HEK293 (cell line): ENCODE measurements at regions not wholly inside any gene's neighbourhood (a gene's known extent, or its start where the extent isn't known, plus 50 kb on each side); places are given as distances from the start of the nearest gene placed in this dataset.

Experiments used
- CTCF ChIA-PET: fragments of 350-600 bp; formaldehyde crosslinking; extraction: SDS; loops from one replicate; lab custom pipeline; 2021; ENCODE audit warnings: antibody characterized with exemption; lab: Yijun Ruan, JAX
- POLR2A ChIA-PET: fragments of 300-600 bp; formaldehyde crosslinking; extraction: SDS; loops from one replicate; lab custom pipeline; 2020; ENCODE audit warnings: antibody characterized with exemption, inconsistent platforms; lab: Yijun Ruan, JAX
- H3K27ac ChIP-seq: fragments of 200-500 bp; sonication (Bioruptor generic); 2 replicates; pipeline ENCODE4 v1.5.1; 2014; ENCODE audit warnings: low read depth, low read length, control low read depth, inconsistent platforms; ENCODE audit errors: extremely low read depth
- H3K36me3 ChIP-seq, 2 experiments: fragments of 200-500 bp in 1 of 2; sonication (Bioruptor generic) in 1 of 2; 1 replicate in 1 of 2; 2 replicates in 1 of 2; pipeline ENCODE4 v1.5.1; 2014 to 2017; ENCODE audit warnings: inconsistent platforms in 2 of 2, low read length in 2 of 2; ENCODE audit not compliant: control insufficient read depth in 2 of 2, insufficient read depth in 1 of 2
- H3K4me1 ChIP-seq: fragments of 200-500 bp; sonication (Bioruptor generic); 2 replicates; pipeline ENCODE4 v1.5.1; 2014; ENCODE audit warnings: mild to moderate bottlenecking, low read length, inconsistent platforms; ENCODE audit not compliant: control insufficient read depth, insufficient read depth
- H3K4me3 ChIP-seq: 2 replicates; pipeline ENCODE4 v1.5.1; 2011; ENCODE audit warnings: low read depth, mild to moderate bottlenecking, control low read depth, low read length, moderate library complexity
- H3K9me3 ChIP-seq: fragments of 200-500 bp; sonication (Bioruptor generic); 2 replicates; pipeline ENCODE4 v1.5.1; 2014; ENCODE audit warnings: low read depth, low read length, inconsistent platforms; ENCODE audit not compliant: control insufficient read depth, insufficient read depth
- KLF7 ChIP-seq: fragments of 450-650 bp; formaldehyde crosslinking; IDR thresholded peaks from 2 replicates; pipeline ENCODE4 v1.5.1; 2016; ENCODE audit warnings: missing biosample characterization, missing genetic modification characterization, borderline replicate concordance
- MZF1 ChIP-seq: fragments of 450-650 bp; formaldehyde crosslinking; IDR thresholded peaks from 2 replicates; pipeline ENCODE4 v1.5.1; 2017; ENCODE audit warnings: missing biosample characterization, missing genetic modification characterization, borderline replicate concordance
- RBAK ChIP-seq: fragments of 450-650 bp; formaldehyde crosslinking; IDR thresholded peaks from 2 replicates; pipeline ENCODE4 v1.5.1; 2016; ENCODE audit warnings: missing biosample characterization, missing genetic modification characterization
- WT1 ChIP-seq: fragments of 450-650 bp; formaldehyde crosslinking; IDR thresholded peaks from 2 replicates; pipeline ENCODE4 v1.5.1; 2016; ENCODE audit warnings: missing biosample characterization, missing genetic modification characterization
- ZBTB20 ChIP-seq: fragments of 450-650 bp; formaldehyde crosslinking; IDR thresholded peaks from 2 replicates; pipeline ENCODE4 v1.5.1; 2016; ENCODE audit warnings: missing biosample characterization, missing genetic modification characterization
- ZBTB6 ChIP-seq: fragments of 450-650 bp; formaldehyde crosslinking; IDR thresholded peaks from 2 replicates; pipeline ENCODE4 v1.5.1; 2017; ENCODE audit warnings: missing biosample characterization, missing genetic modification characterization
- ZFP3 ChIP-seq: fragments of 450-650 bp; formaldehyde crosslinking; IDR thresholded peaks from 2 replicates; pipeline ENCODE4 v1.5.1; 2016; ENCODE audit warnings: low read depth, missing biosample characterization, missing genetic modification characterization
- ZFP41 ChIP-seq: fragments of 450-650 bp; formaldehyde crosslinking; IDR thresholded peaks from 2 replicates; pipeline ENCODE4 v1.5.1; 2016; ENCODE audit warnings: missing biosample characterization, missing genetic modification characterization, borderline replicate concordance
- ZNF10 ChIP-seq: fragments of 450-650 bp; formaldehyde crosslinking; IDR thresholded peaks from 2 replicates; pipeline ENCODE4 v1.5.1; 2017; ENCODE audit warnings: missing biosample characterization, missing genetic modification characterization
- ZNF211 ChIP-seq: fragments of 450-650 bp; formaldehyde crosslinking; IDR thresholded peaks from 2 replicates; pipeline ENCODE4 v1.5.1; 2016; ENCODE audit warnings: low read depth, missing biosample characterization, missing genetic modification characterization
- ZNF24 ChIP-seq: fragments of 450-650 bp; formaldehyde crosslinking; IDR thresholded peaks from 2 replicates; pipeline ENCODE4 v1.5.1; 2016; ENCODE audit warnings: missing biosample characterization, missing genetic modification characterization
- ZNF354C ChIP-seq: fragments of 450-650 bp; formaldehyde crosslinking; IDR thresholded peaks from 2 replicates; pipeline ENCODE4 v1.5.1; 2016; ENCODE audit warnings: missing biosample characterization, missing genetic modification characterization, low read depth, borderline replicate concordance
- ZNF404 ChIP-seq: fragments of 450-650 bp; formaldehyde crosslinking; IDR thresholded peaks from 2 replicates; pipeline ENCODE4 v1.5.1; 2017; ENCODE audit warnings: missing biosample characterization, missing genetic modification characterization
- ZNF610 ChIP-seq: fragments of 450-650 bp; formaldehyde crosslinking; IDR thresholded peaks from 2 replicates; pipeline ENCODE4 v1.5.1; 2016; ENCODE audit warnings: missing biosample characterization, missing genetic modification characterization, borderline replicate concordance
- ZNF664 ChIP-seq: fragments of 450-650 bp; formaldehyde crosslinking; IDR thresholded peaks from 2 replicates; pipeline ENCODE4 v1.5.1; 2016; ENCODE audit warnings: missing biosample characterization, missing genetic modification characterization
- ZNF747 ChIP-seq: fragments of 450-650 bp; formaldehyde crosslinking; IDR thresholded peaks from 2 replicates; pipeline ENCODE4 v1.5.1; 2016; ENCODE audit warnings: missing biosample characterization, missing genetic modification characterization
- ZNF768 ChIP-seq: fragments of 450-650 bp; formaldehyde crosslinking; IDR thresholded peaks from 2 replicates; pipeline ENCODE4 v1.5.1; 2018; ENCODE audit warnings: missing biosample characterization, mild to moderate bottlenecking, missing genetic modification characterization
- TF ChIP-seq, protein P1 (sequence below): fragments of 450-650 bp; formaldehyde crosslinking; IDR thresholded peaks from 2 replicates; pipeline ENCODE4 v1.5.0; 2017; ENCODE audit warnings: missing biosample characterization, missing genetic modification characterization, borderline replicate concordance
- TF ChIP-seq, protein P2 (sequence below): fragments of 450-650 bp; formaldehyde crosslinking; IDR thresholded peaks from 2 replicates; pipeline ENCODE4 v1.5.1; 2016; ENCODE audit warnings: missing biosample characterization, missing genetic modification characterization

- no peaks in the 10 kb centered on the region for H3K9me3 ChIP-seq
- no peak overlapping the region for H3K27ac ChIP-seq
- no peaks in the 10 kb centered on the region for H3K4me1 ChIP-seq
- no peaks in the 10 kb centered on the region for H3K36me3 ChIP-seq
- POLR2A ChIA-PET, result no interaction called here
- CTCF ChIA-PET, result no interaction called here
- TF ChIP-seq KLF7 (tag by site-specific recombination), result no peak
- no peak for TF ChIP-seq MZF1
- H3K4me3 ChIP-seq, result no peak overlapping the region
Observed at GRCh38 chr4:103450693-103451092, 252.6 kb upstream of the CENPE start.

DNA sequence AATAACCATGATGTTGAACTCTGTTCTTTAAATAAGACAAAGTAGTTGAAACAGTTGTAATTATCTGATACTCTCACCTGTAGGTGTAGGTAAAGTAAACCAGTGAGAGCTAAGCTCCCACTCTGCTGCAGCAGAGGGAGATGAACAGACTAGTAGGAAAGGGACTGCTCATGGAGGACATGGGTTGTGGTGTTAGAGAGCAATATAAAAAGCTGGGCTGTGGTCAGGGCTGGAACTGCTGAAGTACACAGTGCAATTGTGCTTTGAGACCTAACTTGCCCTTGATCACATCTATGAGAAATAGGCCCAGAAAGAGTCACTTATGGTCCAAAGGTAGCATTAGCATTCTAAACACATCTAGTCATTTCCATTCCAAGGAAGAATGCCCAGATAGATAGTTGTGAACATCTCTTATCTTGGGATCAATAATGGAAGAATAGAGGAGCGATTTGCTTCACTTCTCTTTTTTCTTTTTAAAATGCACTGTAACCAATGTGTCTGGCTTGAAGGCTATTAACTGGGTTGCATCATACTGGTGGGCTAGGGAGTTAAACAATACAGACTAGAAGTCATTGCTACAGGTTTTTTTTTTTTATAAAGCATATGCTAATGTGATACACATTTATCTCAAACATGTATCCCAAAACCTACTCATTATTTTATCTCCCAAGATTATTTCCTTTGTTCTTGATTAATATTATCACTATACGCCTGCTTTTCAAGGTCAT, 251.3 kb upstream of the CENPE start:
- H3K9me3 ChIP-seq, result no peaks in the 10 kb centered on the region
- TF ChIP-seq RBAK (tag by site-specific recombination) (no peak), ZBTB6 (tag by site-specific recombination) (no peak), ZNF10 (no peak), ZNF24 (tag by site-specific recombination) (no peak), ZNF768 (no peak), ZNF610 (tag by site-specific recombination) (no peak), WT1 (no peak), ZNF211 (tag by site-specific recombination) (no peak), ZFP3 (tag by site-specific recombination) (no peak), ZNF404 (tag by site-specific recombination) (no peak), ZFP41 (tag by site-specific recombination) (no peak), ZNF664 (tag by site-specific recombination) (no peak), ZNF354C (tag by site-specific recombination) (no peak), ZNF747 (no peak), ZBTB20 (no peak)
- TF ChIP-seq, protein P1, sequence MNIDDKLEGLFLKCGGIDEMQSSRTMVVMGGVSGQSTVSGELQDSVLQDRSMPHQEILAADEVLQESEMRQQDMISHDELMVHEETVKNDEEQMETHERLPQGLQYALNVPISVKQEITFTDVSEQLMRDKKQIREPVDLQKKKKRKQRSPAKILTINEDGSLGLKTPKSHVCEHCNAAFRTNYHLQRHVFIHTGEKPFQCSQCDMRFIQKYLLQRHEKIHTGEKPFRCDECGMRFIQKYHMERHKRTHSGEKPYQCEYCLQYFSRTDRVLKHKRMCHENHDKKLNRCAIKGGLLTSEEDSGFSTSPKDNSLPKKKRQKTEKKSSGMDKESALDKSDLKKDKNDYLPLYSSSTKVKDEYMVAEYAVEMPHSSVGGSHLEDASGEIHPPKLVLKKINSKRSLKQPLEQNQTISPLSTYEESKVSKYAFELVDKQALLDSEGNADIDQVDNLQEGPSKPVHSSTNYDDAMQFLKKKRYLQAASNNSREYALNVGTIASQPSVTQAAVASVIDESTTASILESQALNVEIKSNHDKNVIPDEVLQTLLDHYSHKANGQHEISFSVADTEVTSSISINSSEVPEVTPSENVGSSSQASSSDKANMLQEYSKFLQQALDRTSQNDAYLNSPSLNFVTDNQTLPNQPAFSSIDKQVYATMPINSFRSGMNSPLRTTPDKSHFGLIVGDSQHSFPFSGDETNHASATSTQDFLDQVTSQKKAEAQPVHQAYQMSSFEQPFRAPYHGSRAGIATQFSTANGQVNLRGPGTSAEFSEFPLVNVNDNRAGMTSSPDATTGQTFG (tag by site-specific recombination), result no peak
- TF ChIP-seq, protein P2, sequence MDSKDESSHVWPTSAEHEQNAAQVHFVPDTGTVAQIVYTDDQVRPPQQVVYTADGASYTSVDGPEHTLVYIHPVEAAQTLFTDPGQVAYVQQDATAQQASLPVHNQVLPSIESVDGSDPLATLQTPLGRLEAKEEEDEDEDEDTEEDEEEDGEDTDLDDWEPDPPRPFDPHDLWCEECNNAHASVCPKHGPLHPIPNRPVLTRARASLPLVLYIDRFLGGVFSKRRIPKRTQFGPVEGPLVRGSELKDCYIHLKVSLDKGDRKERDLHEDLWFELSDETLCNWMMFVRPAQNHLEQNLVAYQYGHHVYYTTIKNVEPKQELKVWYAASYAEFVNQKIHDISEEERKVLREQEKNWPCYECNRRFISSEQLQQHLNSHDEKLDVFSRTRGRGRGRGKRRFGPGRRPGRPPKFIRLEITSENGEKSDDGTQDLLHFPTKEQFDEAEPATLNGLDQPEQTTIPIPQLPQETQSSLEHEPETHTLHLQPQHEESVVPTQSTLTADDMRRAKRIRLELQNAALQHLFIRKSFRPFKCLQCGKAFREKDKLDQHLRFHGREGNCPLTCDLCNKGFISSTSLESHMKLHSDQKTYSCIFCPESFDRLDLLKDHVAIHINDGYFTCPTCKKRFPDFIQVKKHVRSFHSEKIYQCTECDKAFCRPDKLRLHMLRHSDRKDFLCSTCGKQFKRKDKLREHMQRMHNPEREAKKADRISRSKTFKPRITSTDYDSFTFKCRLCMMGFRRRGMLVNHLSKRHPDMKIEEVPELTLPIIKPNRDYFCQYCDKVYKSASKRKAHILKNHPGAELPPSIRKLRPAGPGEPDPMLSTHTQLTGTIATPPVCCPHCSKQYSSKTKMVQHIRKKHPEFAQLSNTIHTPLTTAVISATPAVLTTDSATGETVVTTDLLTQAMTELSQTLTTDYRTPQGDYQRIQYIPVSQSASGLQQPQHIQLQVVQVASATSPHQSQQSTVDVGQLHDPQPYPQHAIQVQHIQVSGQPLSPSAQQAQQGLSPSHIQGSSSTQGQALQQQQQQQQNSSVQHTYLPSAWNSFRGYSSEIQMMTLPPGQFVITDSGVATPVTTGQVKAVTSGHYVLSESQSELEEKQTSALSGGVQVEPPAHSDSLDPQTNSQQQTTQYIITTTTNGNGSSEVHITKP (tag by site-specific recombination), result no peak
- H3K4me1 ChIP-seq, result no peaks in the 10 kb centered on the region
- POLR2A ChIA-PET, result no interaction called here
- CTCF ChIA-PET, result no interaction called here
- H3K36me3 ChIP-seq, result no peaks in the 10 kb centered on the region
- H3K4me3 ChIP-seq, result no peak overlapping the region
- H3K27ac ChIP-seq, result no peak overlapping the region
